Testis (tissue), 2 donors: ENCODE measurements at regions not wholly inside any gene's neighbourhood (a gene's known extent, or its start where the extent isn't known, plus 50 kb on each side); places are given as distances from the start of the nearest gene placed in this dataset.

Experiments used
- DNase-seq: peaks from one replicate; pipeline ENCODE4 v3.0.0-alpha.2; 2019
- H3K27ac ChIP-seq, 2 donors: fragments of 200-600 bp; sonication (generic); one replicate each; pipeline ENCODE4 v1.5.1; 2019
- H3K27me3 ChIP-seq: fragments of 200-600 bp; sonication (generic); one replicate; pipeline ENCODE4 v1.5.1; 2019
- H3K36me3 ChIP-seq: fragments of 200-600 bp; sonication (generic); one replicate; pipeline ENCODE4 v1.5.1; 2017; ENCODE audit warnings: low read depth; ENCODE audit errors: missing control alignments
- H3K4me1 ChIP-seq: fragments of 200-600 bp; sonication (generic); one replicate; pipeline ENCODE4 v1.5.1; 2019
- H3K4me3 ChIP-seq, 2 donors: fragments of 200-600 bp; sonication (generic); one replicate each; pipeline ENCODE4 v1.5.1; 2017 to 2019
- H3K9me3 ChIP-seq: fragments of 200-600 bp; sonication (generic); one replicate; pipeline ENCODE4 v1.5.1; 2017
- POLR2A ChIP-seq: fragments of 450-650 bp; IDR thresholded peaks from one replicate; pipeline ENCODE4 v1.6.1; 2017; ENCODE audit warnings: antibody characterized with exemption, mild to moderate bottlenecking, moderate library complexity
- WGBS, 2 donors: methylation state at CpG; one replicate each; pipeline ENCODE4 v1.1.5; 2018; 5-methylcytosine and 5-hydroxymethylcytosine counted together
- intact Hi-C: fragments of 100-400 bp; cut with DNase I; formaldehyde crosslinking; loops from one replicate; pipeline ENCODE4 v1.15.1; 2023; ENCODE audit warnings: low total_unique reads
- TF ChIP-seq, protein P1 (sequence below), 3 experiments: fragments of 450-650 bp in 2 of 3; fragments of 200-600 bp in 1 of 3; sonication (generic) in 1 of 3; IDR thresholded peaks; one replicate each; pipeline ENCODE4 v1.5.1; 2016 to 2019; ENCODE audit warnings: antibody characterized with exemption in 3 of 3, mild to moderate bottlenecking in 2 of 3, moderate library complexity in 1 of 3

DNA sequence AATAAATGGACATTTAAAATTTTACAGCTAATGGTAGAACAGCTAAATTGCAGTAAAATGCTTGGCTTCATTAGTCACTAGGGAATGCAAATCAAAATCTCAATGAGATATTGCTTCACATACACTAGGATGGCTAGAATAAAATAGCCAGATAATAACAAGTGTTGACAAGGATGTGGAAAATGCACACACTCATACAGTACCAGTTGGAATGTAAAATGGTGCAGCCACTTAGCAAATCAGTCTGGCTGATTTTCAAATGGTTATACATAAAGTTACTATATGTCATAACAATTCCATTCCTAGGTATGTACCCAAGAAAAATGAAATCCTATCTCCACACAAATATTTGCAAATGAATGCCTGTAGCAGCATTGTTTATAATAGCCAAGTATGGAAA is 452.1 kb downstream of the HDGFL1 start:
- Histone ChIP-seq H3K27me3 (no peaks in the 10 kb centered on the region), H3K9me3 (no peaks in the 10 kb centered on the region), H3K4me3 (no peak overlapping the region), H3K36me3 (no peaks in the 10 kb centered on the region), H3K4me1 (no peaks in the 10 kb centered on the region), H3K27ac (no peak overlapping the region)
- no peak for DNase-seq
- intact Hi-C loops = no loop called here
- TF ChIP-seq POLR2A = no peak
- TF ChIP-seq, protein P1, sequence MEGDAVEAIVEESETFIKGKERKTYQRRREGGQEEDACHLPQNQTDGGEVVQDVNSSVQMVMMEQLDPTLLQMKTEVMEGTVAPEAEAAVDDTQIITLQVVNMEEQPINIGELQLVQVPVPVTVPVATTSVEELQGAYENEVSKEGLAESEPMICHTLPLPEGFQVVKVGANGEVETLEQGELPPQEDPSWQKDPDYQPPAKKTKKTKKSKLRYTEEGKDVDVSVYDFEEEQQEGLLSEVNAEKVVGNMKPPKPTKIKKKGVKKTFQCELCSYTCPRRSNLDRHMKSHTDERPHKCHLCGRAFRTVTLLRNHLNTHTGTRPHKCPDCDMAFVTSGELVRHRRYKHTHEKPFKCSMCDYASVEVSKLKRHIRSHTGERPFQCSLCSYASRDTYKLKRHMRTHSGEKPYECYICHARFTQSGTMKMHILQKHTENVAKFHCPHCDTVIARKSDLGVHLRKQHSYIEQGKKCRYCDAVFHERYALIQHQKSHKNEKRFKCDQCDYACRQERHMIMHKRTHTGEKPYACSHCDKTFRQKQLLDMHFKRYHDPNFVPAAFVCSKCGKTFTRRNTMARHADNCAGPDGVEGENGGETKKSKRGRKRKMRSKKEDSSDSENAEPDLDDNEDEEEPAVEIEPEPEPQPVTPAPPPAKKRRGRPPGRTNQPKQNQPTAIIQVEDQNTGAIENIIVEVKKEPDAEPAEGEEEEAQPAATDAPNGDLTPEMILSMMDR (IDR thresholded peaks at IDR 0.05) = no peak

DNA sequence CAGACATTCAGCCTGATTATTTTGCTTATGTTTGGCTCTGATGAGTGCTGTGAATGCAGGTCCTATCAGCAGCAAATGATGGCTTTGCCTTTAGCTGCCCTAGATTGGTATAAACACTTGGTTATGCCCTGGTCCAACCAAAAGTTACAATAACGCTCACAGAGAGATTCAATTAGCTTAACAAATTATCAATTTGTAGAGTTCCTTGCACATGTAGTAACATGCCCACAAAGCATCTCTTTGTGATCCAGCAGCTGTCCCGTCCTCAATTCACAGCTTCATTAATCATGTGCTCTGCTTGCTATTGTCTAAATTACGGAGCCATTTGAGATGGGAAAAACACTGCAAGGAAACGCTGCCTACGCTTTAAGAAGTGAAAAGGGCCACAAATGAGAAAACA is 457.9 kb downstream of the HDGFL1 start:
- intact Hi-C loops = no loop called here
- TF ChIP-seq, protein P1 (IDR thresholded peaks at IDR 0.05) = no peak
- TF ChIP-seq POLR2A = no peak
- peak; percentile 21 for DNase-seq
- Histone ChIP-seq H3K27ac (no peak overlapping the region), H3K27me3 (no peaks in the 10 kb centered on the region), H3K4me1 (no peaks in the 10 kb centered on the region), H3K36me3 (no peaks in the 10 kb centered on the region), H3K4me3 (no peak overlapping the region), H3K9me3 (no peaks in the 10 kb centered on the region)
- 54 to 68% methylated on average over 5 of the region's 5 CpGs for WGBS, 2 donors

DNA sequence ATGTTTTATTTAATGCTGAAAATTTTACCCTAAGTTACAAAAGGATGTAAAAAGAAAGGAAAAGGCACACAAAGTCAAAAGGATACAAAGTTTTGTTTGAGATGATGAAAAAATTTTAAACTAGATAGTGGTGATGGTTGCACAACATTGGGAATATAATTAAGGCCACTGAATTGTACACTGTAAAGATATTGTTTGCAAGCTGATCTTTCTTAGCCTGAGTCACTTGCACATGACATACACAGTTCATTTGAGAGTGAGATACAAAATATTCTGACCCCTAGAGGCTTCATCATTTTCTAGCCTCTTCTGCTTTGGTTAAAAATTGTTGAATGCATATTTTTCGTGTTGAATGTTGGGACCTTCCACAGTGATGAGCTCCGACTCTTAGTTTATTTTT is 462.6 kb downstream of the HDGFL1 start:
- no peak for TF ChIP-seq POLR2A
- TF ChIP-seq, protein P1 (IDR thresholded peaks at IDR 0.05) = no peak
- DNase-seq = no peak
- Histone ChIP-seq H3K27ac (no peak overlapping the region), H3K9me3 (no peaks in the 10 kb centered on the region), H3K36me3 (no peaks in the 10 kb centered on the region), H3K4me1 (no peaks in the 10 kb centered on the region), H3K27me3 (no peaks in the 10 kb centered on the region), H3K4me3 (no peak overlapping the region)
- 96 to 98% methylated on average over 2 of the region's 2 CpGs for WGBS, 2 donors
- intact Hi-C loops = no loop called here

DNA sequence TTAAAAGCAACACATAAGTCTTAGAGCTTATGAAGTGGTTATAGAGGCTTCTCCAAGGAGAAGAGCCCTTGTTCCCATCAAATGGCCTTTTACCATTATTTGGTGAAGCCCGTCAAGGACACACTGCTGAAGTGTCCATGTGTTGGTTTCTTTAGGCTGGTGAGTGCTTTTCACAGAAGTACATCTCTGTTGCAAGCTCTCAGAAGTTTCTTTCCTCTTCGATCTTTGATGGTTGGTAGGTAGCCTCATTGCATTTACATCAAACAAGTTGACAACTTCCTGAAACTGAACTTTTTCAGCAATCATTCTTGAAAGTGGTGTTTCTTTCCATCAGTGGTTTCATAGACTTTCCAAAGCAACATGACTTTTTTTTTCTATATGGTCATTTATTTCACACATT is 465.6 kb downstream of the HDGFL1 start:
- Histone ChIP-seq H3K9me3 (no peaks in the 10 kb centered on the region), H3K4me3 (no peak overlapping the region), H3K27me3 (no peaks in the 10 kb centered on the region), H3K27ac (no peak overlapping the region), H3K4me1 (no peaks in the 10 kb centered on the region), H3K36me3 (no peaks in the 10 kb centered on the region)
- TF ChIP-seq, protein P1 (IDR thresholded peaks at IDR 0.05) = no peak
- no peak for TF ChIP-seq POLR2A
- intact Hi-C loops = no loop called here
- DNase-seq = no peak
- 98 to 100% methylated on average over 2 of the region's 2 CpGs for WGBS, 2 donors

DNA sequence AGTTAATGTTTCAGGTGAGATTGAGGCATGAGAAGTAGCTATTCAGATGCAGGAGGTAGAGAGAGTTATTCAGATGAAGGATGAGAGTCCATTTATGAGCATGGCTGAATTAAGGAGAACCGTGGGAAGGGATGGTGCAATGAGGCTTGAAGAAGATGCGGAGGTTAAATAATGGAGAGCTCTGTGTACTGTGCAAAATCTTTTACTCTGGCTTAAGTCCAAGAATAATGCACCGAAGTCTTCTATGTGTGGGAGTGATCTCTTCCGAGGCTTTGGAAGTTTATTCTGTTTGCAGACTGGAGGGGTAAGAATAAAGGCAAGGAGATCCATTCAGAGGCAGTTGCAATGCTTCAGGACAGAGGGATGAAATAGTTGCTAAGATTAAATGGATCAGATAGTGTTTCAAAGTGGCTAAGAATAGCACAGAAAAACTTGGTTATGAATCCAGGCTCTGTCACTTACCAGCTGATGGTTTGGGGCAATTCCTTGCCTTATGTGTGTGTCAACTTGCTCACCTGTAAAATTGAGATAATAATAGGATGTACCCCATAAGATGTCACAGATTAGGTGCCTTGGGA is 467.1 kb downstream of the HDGFL1 start:
- no peak overlapping the region for H3K27ac ChIP-seq
- no peaks in the 10 kb centered on the region for H3K9me3 ChIP-seq
- H3K36me3 ChIP-seq = no peaks in the 10 kb centered on the region
- no peaks in the 10 kb centered on the region for H3K27me3 ChIP-seq
- TF ChIP-seq, protein P1 (IDR thresholded peaks at IDR 0.05) = no peak
- no peak for TF ChIP-seq POLR2A
- no peak overlapping the region for H3K4me3 ChIP-seq
- DNase-seq = no peak
- 25 to 44% methylated on average over 4 of the region's 4 CpGs for WGBS, 2 donors
- intact Hi-C loops = no loop called here
- H3K4me1 ChIP-seq = no peaks in the 10 kb centered on the region
